ENCODE measurements at regions not wholly inside any gene's neighbourhood (a gene's known extent, or its start where the extent isn't known, plus 50 kb on each side); places are given as distances from the start of the nearest gene placed in this dataset.

DNA sequence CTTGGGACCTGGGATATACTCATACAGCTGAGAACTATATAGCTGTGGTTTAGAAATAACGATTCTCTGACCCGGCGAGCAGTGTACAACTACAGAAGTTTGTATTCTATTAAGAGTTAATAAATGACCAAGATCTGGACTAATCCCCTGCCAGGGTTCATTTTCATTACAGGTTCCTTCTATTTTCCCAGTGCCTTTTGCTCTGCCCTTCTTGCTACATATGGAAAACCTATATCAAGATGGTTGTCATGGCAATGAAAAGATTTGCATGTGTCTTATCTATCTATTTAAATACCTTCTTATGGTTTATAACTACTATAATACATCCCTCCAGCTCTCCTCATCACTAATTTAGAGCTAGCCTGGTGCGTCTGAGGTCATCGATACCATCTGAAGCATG, 965.2 kb downstream of the BCL11A start:
- H3K9me3 ChIP-seq (replicated peaks in 1 of 11), result no peaks in the 10 kb centered on the region
- no peak overlapping the region for H3K4me3 ChIP-seq

DNA sequence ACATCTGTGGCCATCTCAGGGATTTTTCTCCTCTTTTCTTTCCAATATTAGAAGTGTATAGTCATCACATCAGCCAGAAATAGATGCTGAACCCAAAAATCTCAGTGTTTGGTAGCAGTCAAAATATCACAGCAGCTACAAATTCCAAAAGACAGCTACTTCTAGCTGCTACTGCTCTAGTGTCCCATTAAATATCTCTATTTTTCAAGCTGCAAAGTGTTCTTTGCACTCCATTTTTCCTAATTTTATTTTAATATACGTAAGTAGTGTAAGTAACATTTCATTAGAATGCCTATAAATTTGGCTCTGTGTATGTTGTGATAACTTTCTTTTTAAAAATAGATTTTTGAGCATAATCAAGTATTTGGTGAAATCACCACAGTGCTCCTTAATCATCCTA, 967.3 kb downstream of the BCL11A start:
- no peak overlapping the region for H3K4me2 ChIP-seq
- no peak for TF ChIP-seq Cebpa-rat (IDR thresholded peaks at IDR 0.05)
- H3K4me1 ChIP-seq, result no peaks in the 10 kb centered on the region
- H3K9ac ChIP-seq, result no peak overlapping the region
- H4K20me1 ChIP-seq, result no peaks in the 10 kb centered on the region
- no peak overlapping the region for H3K27ac ChIP-seq
- H3K27me3 ChIP-seq, result no peaks in the 10 kb centered on the region
- no peaks in the 10 kb centered on the region for H3K9me3 ChIP-seq (replicated peaks in 1 of 11)
- no peak overlapping the region for H3K4me3 ChIP-seq
- no peaks in the 10 kb centered on the region for H3K36me3 ChIP-seq

More for the DNA sequence above, 965.2 kb downstream of the BCL11A start:
- no peaks in the 10 kb centered on the region for H3K27me3 ChIP-seq
- H3K36me3 ChIP-seq, result no peaks in the 10 kb centered on the region
- TF ChIP-seq Cebpa-rat (IDR thresholded peaks at IDR 0.05), result no peak
- H3K4me1 ChIP-seq, result peaks cover 0 to 4% (median 0%) of the 10 kb centered on the region in 10 experiments; a peak in 1 of 20 replicates
- H3K27ac ChIP-seq, result no peak overlapping the region
- H3K4me2 ChIP-seq, result no peak overlapping the region
- no peaks in the 10 kb centered on the region for H4K20me1 ChIP-seq
- H3K9ac ChIP-seq, result no peak overlapping the region

DNA sequence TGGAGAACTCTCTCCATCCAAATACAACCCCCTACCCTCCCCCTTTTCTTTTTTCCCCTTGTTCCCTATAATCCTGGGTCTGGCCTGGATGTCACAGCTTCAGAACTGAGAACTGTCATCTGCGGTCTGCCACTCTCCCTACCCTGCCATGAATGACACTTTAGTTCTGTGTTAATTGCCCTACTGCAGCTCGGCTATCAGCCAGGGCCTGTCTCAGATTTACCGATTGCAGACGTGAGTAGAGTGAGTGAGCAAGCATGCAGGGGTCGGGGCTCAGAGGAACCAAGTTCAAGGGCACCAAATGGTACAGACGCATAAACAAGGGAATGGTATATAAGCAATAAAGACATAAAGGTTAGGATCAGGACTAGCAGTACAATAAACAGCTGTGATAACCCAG, 967.8 kb downstream of the BCL11A start:
- Histone ChIP-seq H3K4me3 (no peak overlapping the region), H3K36me3 (no peaks in the 10 kb centered on the region), H3K4me1 (no peaks in the 10 kb centered on the region), H4K20me1 (no peaks in the 10 kb centered on the region), H3K27ac (no peak overlapping the region), H3K27me3 (no peaks in the 10 kb centered on the region), H3K4me2 (no peak overlapping the region), H3K9ac (no peak overlapping the region), H3K9me3 (replicated peaks in 1 of 11) (no peaks in the 10 kb centered on the region)
- no peak for TF ChIP-seq Cebpa-rat (IDR thresholded peaks at IDR 0.05)

DNA sequence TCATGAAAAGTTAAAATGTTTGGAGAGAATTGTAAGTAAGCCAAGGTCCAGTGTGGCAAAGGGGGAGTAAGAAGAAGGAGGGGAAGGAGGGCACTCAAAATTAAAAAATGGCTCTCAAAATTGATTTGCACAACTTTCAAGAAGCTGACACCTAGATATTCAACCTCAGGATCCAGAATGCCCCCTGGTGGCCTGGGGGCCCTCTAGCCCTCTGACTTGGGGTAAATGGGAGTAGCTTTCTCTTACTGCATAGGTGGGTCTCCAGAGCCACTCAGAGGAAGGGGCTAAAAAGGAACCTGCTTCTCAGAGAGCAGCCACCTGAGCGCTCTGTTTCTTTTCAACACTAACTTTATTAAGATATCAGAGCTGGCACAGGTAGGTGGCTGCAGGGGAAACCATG, 968.5 kb downstream of the BCL11A start:
- H4K20me1 ChIP-seq, result no peaks in the 10 kb centered on the region
- H3K36me3 ChIP-seq, result no peaks in the 10 kb centered on the region
- no peak for TF ChIP-seq Cebpa-rat (IDR thresholded peaks at IDR 0.05)
- H3K27me3 ChIP-seq, result no peaks in the 10 kb centered on the region
- no peak overlapping the region for H3K4me3 ChIP-seq
- H3K9ac ChIP-seq, result no peak overlapping the region
- no peaks in the 10 kb centered on the region for H3K9me3 ChIP-seq (replicated peaks in 1 of 11)
- no peaks in the 10 kb centered on the region for H3K4me1 ChIP-seq
- no peak overlapping the region for H3K27ac ChIP-seq
- no peak overlapping the region for H3K4me2 ChIP-seq

DNA sequence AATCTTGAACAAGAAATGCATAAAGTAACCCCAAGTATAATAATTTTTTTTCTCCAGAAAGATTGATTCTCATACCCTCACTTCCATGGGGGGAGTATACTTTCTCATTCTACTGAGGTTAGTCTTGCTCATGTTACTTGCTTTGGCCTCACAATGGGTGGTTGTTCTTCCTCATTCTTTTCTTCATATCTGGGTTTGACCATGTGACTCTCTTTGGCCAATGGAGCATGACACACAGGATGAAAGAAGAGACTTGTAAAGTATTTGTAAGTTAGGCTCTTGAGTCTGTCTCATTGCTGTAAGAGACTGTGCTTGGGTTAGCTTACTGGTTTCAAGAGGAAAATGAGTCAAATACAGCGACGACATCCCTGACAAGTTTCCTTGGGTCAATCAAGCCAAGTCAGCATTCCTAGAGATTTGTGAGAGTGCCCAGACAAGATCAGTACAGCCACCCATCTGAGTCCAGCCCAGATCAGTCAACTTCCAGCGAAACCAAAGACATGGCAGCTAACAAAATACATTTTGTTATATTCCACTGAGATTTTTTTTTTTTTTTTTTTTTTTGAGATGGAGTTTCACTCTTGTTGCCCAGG, 970.2 kb downstream of the BCL11A start:
- Histone ChIP-seq H3K4me1 (no peaks in the 10 kb centered on the region), H4K20me1 (no peaks in the 10 kb centered on the region), H3K9me3 (replicated peaks in 1 of 11) (no peaks in the 10 kb centered on the region), H3K9ac (no peak overlapping the region), H3K27me3 (no peaks in the 10 kb centered on the region), H3K4me2 (no peak overlapping the region), H3K27ac (no peak overlapping the region), H3K36me3 (no peaks in the 10 kb centered on the region), H3K4me3 (no peak overlapping the region)
- no peak for TF ChIP-seq Cebpa-rat (IDR thresholded peaks at IDR 0.05)

DNA sequence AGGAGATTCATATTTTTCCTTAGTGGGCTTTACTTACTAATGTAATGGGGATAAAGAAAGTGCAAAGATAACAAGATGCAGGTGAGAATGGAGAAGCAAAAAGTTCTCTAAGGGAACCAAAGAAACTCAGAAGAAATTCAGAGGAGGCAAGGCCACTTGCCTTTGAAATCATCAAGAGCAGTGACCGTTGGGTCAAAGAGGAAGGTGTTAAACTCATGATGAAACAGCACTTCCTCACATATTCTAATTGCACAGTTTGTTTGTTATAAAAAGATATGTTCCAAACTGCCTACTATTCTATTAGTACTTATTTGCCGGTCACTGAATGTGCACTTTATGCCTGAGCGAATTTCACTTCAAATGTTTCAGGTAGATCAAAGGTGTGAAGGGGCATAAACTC, 975.1 kb downstream of the BCL11A start:
- Histone ChIP-seq H3K4me3 (no peak overlapping the region), H4K20me1 (no peaks in the 10 kb centered on the region), H3K4me1 (peaks cover 0 to 14% (median 10%) of the 10 kb centered on the region in 10 experiments; a peak in 11 of 20 replicates), H3K9me3 (replicated peaks in 1 of 11) (no peaks in the 10 kb centered on the region), H3K27me3 (no peaks in the 10 kb centered on the region), H3K9ac (no peak overlapping the region), H3K36me3 (no peaks in the 10 kb centered on the region), H3K4me2 (no peak overlapping the region), H3K27ac (no peak overlapping the region)
- TF ChIP-seq Cebpa-rat (IDR thresholded peaks at IDR 0.05), result no peak

DNA sequence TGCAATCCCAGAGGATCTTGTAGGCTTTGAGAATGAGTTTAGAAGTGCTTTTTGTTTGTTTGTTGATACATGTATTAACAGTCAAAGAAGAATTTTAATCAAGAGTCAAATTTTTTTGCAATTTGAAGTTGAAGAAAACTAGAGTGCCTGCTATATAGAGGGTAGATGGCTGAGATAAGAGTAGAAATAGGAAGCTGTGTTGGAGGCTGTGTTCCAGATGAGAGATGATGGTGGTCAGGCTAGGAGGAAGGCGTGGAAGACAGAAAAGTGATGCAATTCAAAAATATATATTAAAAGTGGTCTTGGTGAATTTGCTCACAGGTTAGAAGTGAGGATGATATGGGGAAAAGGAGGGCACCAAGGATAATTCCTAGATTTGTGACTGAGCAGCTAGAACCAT, 978.3 kb downstream of the BCL11A start:
- Histone ChIP-seq H3K36me3 (no peaks in the 10 kb centered on the region), H3K4me2 (peak overlapping the region in 8 of 11 experiments; percentile 14 to 63 (median 44); a peak in 12 of 22 replicates), H4K20me1 (no peaks in the 10 kb centered on the region), H3K27me3 (no peaks in the 10 kb centered on the region), H3K4me3 (no peak overlapping the region), H3K4me1 (peaks cover 0 to 14% (median 10%) of the 10 kb centered on the region in 10 experiments; a peak in 11 of 20 replicates), H3K27ac (no peak overlapping the region), H3K9ac (no peak overlapping the region), H3K9me3 (replicated peaks in 1 of 11) (no peaks in the 10 kb centered on the region)
- TF ChIP-seq Cebpa-rat (IDR thresholded peaks at IDR 0.05), result no peak

DNA sequence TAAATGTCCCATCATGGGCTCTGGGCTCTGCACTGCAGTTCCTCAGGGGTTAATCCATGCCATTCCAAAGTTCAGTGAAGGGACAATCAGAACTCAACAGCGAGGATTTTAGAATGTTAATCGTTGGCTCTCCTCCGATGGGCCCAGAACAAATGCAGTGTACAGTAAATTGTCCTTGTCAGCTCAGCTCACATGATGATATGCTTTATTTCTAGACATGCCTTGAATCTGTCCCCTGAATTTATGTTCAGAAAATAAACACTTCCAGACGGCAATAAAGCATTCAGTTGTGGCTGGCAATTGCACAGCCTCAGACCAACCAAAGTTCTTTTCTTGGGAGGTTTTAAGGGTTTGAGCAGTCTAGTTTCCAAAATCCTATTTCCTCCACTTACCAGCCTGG, 981.2 kb downstream of the BCL11A start:
- Histone ChIP-seq H3K36me3 (no peaks in the 10 kb centered on the region), H4K20me1 (no peaks in the 10 kb centered on the region), H3K9ac (no peak overlapping the region), H3K4me1 (peaks cover 0 to 14% (median 10%) of the 10 kb centered on the region in 10 experiments; a peak in 11 of 20 replicates), H3K27me3 (no peaks in the 10 kb centered on the region), H3K27ac (no peak overlapping the region), H3K4me2 (no peak overlapping the region), H3K4me3 (no peak overlapping the region), H3K9me3 (replicated peaks in 1 of 11) (no peaks in the 10 kb centered on the region)
- TF ChIP-seq Cebpa-rat (IDR thresholded peaks at IDR 0.05), result no peak

DNA sequence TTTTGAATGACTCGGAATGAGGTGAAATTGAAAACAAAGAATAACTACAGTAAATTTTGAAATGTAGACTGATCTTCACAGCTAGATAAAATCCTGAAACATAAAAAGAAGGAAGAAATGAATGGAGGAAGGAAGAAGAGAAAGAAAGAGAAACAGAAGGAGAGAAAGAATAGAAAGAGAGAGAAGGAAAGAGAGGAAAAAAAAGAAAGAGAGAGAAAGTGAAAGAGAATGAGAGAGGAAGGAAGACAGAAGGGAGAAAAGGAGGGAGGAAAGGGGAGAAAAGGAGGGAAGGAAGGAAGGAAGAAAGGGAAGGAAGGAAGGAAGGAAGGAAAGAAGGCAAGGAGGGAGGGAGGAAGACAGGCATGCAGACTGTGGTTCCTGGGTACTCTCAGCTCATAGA, 982.6 kb downstream of the BCL11A start:
- no peak overlapping the region for H3K27ac ChIP-seq
- no peaks in the 10 kb centered on the region for H4K20me1 ChIP-seq
- no peak overlapping the region for H3K9ac ChIP-seq
- no peaks in the 10 kb centered on the region for H3K27me3 ChIP-seq
- no peaks in the 10 kb centered on the region for H3K9me3 ChIP-seq (replicated peaks in 1 of 11)
- no peak for TF ChIP-seq Cebpa-rat (IDR thresholded peaks at IDR 0.05)
- H3K4me3 ChIP-seq, result no peak overlapping the region
- peaks cover 0 to 14% (median 10%) of the 10 kb centered on the region in 10 experiments; a peak in 11 of 20 replicates for H3K4me1 ChIP-seq
- H3K36me3 ChIP-seq, result no peaks in the 10 kb centered on the region
- peak overlapping the region in 1 of 11 experiments; percentile 33; a peak in 2 of 22 replicates for H3K4me2 ChIP-seq

DNA sequence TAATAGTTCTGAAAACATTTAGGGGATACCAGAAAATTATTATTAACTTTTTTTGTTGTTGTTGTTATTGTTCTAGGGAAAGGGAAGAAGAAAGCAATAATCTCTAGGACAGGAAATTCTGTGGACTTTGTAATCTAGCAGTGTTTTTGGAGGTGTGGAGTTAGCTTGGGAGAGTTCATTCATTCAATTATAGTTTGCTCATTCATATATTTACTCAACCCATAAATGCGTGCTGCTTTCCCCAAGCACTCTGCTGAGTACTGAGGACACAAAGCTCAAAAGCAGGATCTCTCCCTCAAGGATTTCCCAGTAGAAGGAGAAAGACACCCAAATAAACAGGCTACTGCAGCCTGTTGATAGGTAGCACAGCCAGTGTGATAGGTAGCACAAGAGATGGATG, 984.3 kb downstream of the BCL11A start:
- H4K20me1 ChIP-seq, result no peaks in the 10 kb centered on the region
- H3K4me3 ChIP-seq, result no peak overlapping the region
- no peaks in the 10 kb centered on the region for H3K9me3 ChIP-seq (replicated peaks in 1 of 11)
- H3K27me3 ChIP-seq, result no peaks in the 10 kb centered on the region
- no peak for TF ChIP-seq Cebpa-rat (IDR thresholded peaks at IDR 0.05)
- no peak overlapping the region for H3K27ac ChIP-seq
- H3K36me3 ChIP-seq, result no peaks in the 10 kb centered on the region
- no peak overlapping the region for H3K4me2 ChIP-seq
- no peak overlapping the region for H3K9ac ChIP-seq
- H3K4me1 ChIP-seq, result no peaks in the 10 kb centered on the region
